H4 (cell line): ENCODE measurements at regions not wholly inside any gene's neighbourhood (a gene's known extent, or its start where the extent isn't known, plus 50 kb on each side); places are given as distances from the start of the nearest gene placed in this dataset.

Source experiments
- DNase-seq: peaks from one replicate; pipeline ENCODE4 v3.0.0-alpha.2; 2015; ENCODE audit warnings: low spot score

DNA sequence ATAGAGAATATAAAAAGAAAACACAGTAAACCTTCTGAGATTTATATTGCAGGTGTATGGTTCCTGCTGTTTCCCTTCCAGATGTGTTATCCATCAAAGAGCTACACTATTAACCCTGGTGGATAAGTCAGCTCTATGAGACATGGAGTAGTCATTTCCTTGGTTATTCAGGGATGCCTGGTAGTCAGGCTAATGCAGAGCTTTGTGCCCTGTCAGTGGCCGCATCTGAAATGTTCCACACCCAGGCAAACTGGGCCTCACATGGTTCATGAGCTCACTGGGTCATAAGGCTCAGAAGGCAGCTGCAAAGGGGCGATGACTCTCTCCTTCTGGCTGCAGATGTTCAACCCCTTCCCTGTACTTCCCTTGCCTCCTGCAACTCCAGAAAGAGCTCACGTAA lies 473.6 kb downstream of the EPHA7 start:
- no peak for DNase-seq

DNA sequence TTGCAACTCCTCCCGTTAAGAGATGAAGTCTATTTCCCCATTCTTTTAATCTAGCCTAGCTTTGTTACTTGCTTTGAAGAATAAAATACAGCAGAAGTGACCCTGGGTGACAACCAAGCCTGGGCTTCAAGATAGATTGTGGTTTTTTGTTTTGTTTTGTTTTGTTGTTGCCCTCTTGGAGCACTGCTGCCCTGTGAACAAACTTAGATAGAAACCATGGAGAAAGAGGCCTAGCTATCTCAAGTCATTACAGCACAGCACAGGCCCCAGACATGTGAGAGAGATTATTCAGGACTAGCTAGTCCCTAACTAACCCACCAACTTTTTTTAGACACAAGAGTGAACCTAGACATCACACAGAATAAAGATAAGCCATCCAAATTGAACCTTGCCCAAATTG lies 475.2 kb downstream of the EPHA7 start:
- DNase-seq, result no peak

DNA sequence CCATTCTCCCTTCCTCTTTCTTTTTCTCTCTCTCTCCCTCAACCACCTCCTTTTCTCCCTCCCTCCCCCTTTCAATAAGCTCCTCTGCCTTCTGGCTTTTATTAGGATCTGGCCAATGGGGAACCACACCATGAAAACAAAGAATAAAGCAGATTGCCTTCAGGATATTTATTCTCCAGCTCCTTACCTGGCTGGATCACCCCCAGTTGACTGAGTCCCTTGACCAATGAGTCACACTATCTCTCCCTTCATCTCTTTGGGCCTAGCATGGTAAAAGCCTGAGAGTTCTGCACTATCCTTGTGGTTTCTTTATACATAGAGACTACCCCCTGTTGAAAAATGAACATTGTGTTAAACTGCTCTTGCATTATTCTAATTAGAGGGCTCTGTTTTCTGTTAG lies 476.8 kb downstream of the EPHA7 start:
- no peak for DNase-seq

DNA sequence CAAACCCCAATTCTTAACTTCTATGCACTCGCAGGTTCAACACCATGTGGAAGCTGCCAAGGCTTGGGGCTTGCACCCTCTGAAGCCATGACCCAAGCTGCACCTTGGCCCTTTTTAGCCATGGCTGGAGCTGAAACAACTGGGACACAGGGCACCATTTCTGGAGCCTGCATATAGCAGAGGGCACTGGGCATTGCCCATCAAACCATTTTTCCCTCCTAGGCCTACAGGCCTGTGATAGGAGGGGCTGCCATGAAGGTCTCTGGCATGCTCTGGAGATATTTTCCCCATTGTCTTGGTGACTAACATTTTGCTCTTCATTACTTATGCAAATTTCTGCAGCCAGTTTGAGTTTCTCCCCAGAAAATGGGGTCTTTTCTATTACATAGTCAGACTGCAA lies 484.7 kb downstream of the EPHA7 start:
- DNase-seq, result no peak

DNA sequence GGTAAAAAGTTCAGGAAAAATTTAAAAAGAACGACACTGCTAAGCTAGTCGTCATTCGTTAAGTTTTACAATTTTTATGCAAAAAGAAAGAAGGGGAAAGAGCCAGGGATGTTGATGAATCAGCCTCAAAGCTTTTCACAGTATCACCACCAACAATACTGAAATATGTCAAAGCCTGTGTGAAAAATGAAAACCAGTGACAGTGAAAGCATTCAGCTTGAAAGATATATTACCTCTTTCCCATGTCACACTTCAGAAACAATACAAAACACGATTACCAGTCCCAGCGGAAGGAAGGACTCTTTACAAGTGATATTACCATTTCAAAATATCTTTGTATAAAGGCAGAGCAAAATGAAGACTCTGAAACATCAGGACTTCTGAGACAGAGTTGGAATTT lies 489.2 kb downstream of the EPHA7 start:
- no peak for DNase-seq

DNA sequence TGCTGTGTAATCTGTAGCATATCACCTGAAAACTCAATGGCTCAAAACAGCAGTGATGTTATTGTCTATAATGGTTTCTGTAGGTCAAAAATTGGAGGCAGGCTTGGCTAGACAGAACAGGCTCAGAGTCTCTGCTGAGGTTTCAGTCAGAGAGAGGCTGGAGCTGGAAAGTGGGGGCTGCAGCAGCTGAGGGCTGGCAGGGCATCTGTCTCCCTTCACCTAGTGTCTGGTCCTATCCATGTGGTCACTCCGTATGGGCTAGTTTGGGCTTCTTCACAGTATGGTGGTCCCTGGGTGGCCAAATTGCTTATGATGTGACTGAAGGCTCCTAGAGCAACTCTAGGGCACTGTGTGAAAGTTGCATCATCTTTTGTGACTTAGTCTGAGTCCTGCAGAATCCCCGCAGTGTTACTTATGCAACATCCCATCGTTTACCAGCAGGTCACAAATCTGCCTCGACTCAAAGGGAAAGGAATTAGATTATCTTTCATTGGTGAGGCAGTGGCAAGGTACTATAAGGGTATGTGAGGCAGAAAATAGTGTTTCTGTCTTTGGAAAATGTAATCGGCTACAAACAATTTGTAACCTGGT lies 497.0 kb downstream of the EPHA7 start:
- no peak for DNase-seq

DNA sequence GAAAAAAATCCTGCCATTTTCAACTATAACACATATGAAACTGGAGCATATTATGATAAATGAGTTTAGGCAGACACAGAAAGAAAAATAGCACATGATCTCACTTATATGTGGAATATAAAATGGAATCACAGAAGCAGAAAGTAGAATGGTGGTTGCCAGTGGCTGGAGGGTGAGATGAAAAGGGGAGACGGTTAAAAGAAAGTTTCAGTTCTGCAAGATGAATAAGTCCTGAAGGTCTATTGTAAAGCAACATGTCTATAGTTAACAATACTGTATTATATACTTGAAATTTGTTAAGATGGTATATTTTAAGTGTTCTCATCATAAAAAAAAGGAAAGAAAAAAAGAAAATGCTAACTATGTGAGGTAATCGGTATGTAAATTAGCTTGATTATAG lies 503.9 kb downstream of the EPHA7 start:
- DNase-seq, result no peak

DNA sequence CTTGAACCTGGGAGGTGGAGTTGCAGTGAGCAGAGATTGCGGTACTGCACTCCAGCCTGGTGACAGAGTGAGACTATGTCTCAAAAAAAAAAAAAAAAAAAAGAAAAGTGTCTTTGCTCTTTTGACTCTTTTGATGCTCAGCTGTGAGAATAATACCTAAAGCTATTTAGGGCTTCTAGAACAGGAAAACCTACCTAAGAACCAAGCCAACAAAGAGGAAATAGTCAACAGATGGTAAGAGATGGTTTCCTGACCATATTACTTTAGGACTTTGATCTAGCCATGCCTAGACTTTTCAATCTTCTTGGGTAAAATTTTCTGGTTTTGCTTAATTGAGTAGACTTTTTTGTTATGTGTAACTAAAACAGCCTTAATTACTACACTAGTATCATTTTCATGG lies 508.1 kb downstream of the EPHA7 start:
- no peak for DNase-seq

DNA sequence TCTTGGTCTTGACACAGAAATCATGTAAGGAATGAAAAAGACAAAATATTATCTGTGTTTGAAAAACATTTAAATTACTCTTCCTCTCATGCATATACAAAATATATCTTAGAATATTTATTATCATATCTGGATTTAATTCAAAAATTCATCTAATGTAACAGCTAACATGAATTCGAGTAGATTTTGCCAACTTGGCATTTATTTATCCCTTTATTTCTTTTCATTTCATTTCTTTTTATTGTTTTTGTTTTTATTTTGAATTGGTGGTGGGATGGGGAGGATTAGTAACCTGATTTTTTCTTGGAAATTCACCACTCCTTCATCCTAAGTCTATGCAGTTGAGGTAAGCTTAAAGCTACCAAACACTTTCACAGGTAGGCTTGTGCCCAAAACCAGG lies 508.7 kb downstream of the EPHA7 start:
- DNase-seq, result no peak

DNA sequence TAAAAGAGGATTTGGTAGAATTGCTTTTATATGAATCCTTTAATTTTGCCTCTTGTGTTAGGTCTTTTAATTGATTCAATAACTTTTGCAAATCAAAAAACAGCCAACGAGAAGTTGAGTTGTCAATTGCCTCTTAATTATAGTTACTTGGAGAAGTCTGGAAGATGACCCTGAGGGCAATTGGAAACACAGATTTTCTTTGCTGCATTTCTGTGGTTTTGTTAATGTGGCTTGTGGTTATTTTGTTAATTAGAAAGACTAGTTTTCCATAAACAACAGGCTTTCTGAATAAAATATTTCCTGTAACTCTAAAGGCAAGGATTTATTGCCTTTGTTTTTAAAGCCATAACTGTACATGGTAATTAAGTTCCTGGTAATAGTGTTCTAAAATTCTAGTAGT lies 513.0 kb downstream of the EPHA7 start:
- DNase-seq, result no peak

DNA sequence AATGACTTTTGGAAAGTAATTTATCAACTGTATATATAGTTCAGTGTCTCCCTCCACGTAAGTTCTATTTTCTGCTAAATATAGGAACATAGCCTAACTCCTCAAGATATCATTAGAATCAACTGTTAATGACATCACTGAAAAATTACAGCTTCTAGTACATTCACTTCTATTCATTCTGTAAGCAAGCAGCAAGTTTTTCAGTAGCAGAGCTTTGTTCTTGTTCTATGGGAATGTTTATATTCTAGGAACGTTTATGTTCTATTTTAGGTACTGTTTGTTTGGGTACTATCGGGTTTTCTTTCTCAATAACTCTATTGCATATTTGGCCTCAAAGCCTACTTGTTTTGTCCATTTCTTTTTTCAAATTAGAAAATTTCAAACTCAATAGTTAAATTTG lies 525.6 kb downstream of the EPHA7 start:
- no peak for DNase-seq

DNA sequence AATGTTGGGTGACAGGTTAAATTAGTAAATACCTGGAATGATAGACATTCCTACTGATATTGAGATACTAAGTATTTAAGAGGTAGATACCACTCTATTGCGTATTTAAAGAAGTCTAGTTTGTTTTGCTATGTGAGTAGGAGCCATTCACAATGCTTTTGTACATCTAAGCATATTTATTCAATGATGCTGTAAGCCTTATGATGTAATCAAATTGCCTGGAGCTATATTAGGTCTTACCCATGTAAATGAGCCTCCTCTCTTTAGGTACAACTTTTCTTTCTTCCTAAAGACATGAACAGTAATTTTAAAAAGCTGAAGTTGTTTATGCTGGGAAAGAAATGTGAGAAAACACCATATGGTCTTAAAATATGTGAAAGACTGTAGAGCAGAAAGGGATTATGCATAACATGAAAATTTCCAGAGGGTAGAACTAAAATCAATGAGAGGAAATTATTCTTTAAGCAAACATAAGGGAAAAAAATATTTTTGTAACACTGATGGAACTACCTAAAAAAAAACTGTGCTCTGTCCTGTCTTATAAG lies 526.7 kb downstream of the EPHA7 start:
- no peak for DNase-seq

DNA sequence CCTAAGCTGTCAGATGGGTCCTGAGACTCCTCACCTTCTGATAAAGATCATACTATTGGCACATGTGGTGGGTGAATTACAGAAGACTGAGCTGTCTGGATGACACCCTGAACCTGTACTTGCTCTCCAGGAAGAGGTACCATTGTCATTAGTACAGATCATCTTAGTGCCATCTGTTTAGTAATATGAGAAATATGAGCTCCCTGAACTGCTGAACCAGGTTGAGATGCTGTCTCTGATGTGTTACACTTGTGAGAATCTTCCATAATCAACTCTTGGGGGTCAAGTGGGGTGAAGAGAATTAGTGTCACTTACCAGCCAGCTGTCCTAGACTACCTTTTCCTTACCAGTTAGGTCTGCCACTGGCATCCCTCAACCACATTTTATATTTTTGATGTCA lies 531.0 kb downstream of the EPHA7 start:
- DNase-seq, result no peak

DNA sequence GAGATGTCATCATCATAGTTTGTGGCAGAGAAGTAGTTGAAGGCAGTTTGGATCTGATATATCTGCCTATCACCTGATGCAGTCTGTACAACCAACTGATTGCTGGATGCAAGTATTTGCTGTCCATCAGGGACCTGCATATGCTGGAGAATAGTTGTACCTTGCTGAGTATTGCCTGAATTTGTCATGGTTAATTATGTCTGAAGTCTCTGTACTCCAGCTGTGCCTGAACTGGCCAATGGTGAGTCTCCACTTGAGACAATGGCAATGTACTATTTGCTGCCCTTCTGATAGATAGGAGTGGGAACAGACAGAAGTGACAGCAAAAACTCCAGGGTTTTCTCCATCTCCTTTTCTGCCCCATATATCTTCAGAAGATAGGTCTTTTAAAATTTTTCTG lies 531.5 kb downstream of the EPHA7 start:
- DNase-seq, result no peak

DNA sequence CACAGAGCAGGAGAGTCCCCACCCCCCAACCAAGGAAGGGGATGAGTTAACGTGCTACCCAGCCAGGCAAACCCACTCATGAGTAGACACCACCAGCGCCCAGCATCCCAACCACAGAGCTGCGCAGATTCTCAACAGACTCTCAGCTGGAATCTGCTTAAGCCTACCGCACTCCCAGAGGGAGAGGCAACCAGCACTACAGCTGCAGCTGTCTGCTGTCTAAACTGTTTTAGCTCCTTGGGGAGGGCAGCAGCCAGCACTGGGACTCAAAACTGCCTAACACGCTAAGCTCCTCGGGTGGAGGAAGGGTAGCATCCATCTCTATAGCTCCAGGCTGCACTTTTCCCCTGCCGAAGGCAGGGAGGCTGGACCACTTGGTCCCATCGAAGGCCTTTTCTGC lies 539.8 kb downstream of the EPHA7 start:
- no peak for DNase-seq

DNA sequence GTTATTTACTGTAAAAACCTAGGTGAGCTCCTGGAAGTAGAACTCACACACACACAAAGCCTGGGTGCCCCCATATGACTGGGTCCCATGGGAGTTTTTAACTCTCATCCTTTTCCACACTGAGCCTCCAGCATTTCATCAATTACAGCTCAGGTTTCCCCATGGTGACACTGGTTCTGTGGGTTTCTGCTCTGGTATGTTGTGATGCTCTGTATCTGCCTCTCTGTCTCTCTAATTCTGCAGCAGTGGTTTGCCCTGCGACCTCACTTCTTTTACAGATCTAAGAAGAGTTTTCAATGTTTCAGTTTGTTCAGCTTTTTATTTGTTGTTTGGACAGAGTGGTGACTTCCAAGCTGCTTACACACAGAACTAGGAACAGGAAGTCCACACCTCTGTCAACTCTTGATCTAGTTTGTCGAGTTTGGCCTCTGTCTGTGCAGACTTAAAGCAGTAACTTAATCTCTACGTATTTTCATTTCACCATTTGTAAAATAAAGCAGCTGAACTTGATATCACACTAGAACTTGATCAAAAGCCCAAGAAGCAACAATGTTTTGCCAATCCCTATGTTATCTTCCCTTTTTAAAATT lies 554.3 kb downstream of the EPHA7 start:
- DNase-seq, result no peak

DNA sequence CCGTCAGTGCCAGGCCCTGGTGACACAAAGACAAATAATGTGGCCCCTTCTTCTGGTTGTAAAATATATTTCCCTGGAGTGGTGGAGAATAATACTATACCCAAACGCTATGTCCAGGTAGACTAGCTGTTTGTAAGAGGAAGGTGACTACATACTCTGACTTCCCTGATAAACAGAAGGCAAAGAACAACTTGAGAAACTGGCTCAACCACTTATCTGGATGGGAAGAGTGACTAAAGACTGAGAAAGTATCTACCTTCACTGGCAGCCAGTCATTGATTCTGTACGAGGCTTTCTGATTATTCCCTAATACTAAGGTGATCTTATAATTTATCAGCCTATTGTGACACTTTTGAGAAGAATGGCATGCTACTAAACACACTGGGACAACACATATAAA lies 569.7 kb downstream of the EPHA7 start:
- no peak for DNase-seq

DNA sequence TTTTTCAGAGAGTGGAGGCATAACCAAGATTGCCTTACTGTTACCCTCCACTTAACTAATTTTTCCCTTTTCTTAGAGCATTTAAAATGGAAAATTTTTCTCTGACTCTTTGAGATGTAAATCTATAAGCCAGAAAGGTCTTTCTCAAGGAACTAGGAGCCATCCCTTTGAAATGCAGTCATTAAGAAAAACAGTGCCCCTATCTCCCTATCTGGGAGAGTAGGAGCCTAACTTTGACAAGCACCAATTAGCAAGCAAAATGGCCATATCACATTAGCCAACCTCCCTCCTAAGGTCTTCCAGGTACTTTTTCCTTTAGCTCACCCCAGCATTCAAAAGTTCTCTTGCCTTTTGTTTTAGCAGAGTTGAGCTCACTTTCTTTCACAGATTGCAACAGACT lies 570.5 kb downstream of the EPHA7 start:
- no peak for DNase-seq

DNA sequence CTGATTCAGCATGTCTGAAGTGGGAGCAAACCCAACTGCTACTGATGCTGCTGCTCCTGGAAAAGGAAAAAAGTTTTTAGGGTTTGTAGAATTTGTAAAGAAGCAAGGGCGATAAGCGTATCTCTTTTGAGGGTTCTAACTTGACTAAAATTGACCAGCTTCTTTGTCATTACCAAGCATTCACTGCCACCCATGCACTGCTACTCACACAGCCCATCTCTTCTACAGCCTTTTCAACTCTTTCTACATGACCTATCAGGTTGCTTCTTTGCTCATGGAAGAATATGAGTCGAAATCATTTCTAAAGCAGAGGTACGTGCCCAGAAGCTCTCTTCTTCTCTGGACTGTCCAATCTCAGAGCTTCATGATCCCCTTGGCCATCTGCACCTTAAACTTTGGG lies 570.9 kb downstream of the EPHA7 start:
- no peak for DNase-seq

DNA sequence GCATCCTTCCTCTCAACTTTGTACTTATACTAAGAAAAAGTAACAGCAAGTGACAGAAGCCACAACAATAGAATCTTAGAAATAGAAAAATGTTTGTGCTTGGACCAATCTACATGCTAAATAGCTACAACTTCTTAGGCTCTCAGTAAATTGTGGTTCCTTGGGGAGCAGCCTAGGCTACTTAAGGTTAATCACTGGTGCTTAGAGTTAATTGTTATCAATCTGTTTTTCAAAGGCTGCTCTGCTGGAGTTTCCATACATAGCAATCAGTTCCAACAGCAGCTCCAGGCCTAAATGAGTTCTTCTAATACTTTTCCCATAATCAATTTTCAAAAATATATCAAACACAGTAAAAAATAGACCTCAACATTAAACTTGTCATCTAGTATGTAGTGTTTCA lies 571.4 kb downstream of the EPHA7 start:
- no peak for DNase-seq

DNA sequence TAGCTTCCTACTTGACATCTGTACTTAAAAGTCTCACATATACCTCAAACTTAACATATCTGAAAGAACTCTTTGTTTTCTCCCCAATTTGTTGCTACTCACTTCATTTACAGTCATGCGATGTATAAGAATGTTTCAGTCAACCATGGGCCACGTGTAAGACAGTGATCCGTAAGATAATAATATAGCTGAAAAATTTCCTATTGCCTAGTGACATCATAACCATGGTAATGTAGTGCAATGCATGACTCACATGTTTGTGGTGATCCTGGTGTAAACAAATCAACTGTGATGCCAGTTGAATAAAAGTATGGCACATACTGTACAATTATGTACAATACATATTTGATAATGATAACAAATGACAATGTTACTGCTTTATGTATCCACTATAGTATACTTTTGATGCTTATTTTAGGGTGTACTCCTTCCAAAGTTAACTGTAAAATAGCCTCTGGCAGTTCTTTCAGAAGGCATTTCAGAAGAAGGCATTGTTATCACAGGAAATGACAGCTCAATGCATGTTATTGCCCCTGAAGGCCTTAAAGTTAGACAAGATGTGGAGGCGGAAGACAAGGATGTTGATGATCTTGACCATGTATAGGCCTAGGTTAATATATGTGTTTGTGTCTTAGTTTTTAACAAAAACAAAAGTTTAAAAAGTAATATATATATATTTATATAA lies 579.0 kb downstream of the EPHA7 start:
- peak; percentile 14 for DNase-seq

DNA sequence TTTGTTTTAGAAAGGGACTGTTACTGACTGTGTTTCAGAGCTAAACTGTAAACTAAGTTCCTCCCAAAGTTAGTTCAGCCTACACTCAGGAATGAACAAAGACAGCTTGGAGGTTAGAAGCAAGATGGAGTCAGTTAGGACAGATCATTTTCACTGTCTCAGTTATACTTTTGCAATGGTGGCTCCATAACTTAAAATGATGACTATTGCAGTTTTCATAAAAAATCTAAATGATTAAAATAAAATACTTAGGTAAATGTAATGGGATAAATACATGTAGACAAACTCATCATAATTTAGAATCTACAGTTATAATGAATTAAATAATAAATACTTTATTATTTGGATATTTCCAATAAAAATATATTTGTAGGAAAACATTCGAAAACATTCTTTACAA lies 590.6 kb downstream of the EPHA7 start:
- no peak for DNase-seq

DNA sequence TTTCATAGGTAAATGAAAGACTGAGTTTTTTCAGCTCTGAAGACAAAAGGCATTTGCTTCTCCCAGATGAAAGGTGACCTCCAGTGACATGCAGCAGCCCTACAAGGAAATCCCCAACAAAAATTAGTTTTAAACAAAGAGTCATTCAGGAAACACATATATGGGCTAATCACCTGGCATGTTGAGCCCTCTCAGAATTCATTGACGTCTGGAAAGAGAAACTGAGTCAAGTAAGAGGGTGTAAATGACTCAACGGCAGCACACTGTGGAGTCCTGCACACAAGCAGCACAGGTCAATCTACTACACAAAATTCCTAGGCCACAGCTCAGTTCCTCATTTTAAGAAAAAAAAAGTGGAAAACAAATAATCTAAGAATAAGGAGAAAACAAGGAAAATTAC lies 592.3 kb downstream of the EPHA7 start:
- DNase-seq, result no peak

DNA sequence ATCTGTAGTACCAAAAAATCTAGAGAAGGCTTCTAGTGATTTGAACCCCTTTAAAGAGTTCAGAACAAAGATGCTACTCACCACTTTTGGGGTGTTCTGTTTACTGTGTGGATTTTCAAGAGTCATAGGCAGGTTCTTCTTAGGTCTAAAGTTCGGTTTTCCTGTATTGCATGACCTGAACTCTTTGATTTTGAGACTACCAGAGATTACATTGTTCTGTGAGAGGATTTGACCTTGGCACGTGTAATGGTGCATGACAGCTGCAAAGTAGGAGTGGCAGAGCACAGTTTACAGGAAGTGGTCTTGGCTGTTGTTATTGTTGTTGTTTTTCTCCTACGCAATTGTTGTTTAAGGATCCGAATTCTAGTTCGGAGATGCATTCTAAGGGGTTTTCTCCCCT lies 592.7 kb downstream of the EPHA7 start:
- no peak for DNase-seq
